Progenitor cell of endocrine pancreas (in vitro differentiated cells): ENCODE measurements at regions not wholly inside any gene's neighbourhood (a gene's known extent, or its start where the extent isn't known, plus 50 kb on each side); places are given as distances from the start of the nearest gene placed in this dataset.

Experiments
- DNase-seq: peaks from one replicate; pipeline ENCODE4 v3.0.0; 2021; ENCODE audit warnings: low spot score; ENCODE audit not compliant: unreplicated experiment
- H3K27ac Mint-ChIP-seq: 2 replicates; pipeline ENCODE4 v1.8.0; 2021; ENCODE audit warnings: mild to moderate bottlenecking, moderate library complexity, mixed read lengths
- H3K27me3 Mint-ChIP-seq: 2 replicates; pipeline ENCODE4 v1.8.0; 2021; ENCODE audit warnings: mixed read lengths
- H3K36me3 Mint-ChIP-seq: 2 replicates; pipeline ENCODE4 v1.8.0; 2022; ENCODE audit warnings: mixed read lengths; ENCODE audit not compliant: insufficient read depth
- H3K4me1 Mint-ChIP-seq: 2 replicates; pipeline ENCODE4 v1.8.0; 2021; ENCODE audit warnings: low read depth, mixed read lengths
- H3K4me3 Mint-ChIP-seq: 2 replicates; pipeline ENCODE4 v1.8.0; 2021; ENCODE audit warnings: low read depth, mild to moderate bottlenecking, moderate library complexity, mixed read lengths
- H3K9me3 Mint-ChIP-seq: 2 replicates; pipeline ENCODE4 v1.8.0; 2021; ENCODE audit warnings: low read depth, mixed read lengths
- TF ChIP-seq, protein P1 (sequence below): fragments of 200-600 bp; sonication (generic); IDR thresholded peaks from one replicate; pipeline ENCODE4 v1.5.0; 2021; ENCODE audit warnings: antibody characterized with exemption, mild to moderate bottlenecking; ENCODE audit not compliant: unreplicated experiment

DNA sequence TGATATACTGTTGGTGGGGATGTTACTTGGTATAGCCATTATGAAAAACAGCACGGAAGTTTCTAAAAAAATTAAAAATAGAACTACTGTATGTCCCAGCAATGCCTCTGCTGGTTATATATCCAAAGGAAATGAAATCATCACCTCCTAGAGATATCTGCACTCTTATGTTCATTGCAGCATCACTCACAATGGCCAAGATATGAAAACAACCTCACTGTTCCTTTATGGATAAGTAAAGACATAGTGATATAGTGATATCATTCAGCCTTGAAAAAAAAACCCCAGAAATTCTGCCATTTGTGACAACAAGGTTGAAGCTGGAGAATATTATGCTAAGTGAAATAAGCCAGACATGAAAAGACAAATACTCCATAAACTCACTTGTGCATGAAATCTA is 543.8 kb upstream of the SLIT2 start:
- no peak for DNase-seq
- H3K9me3 Mint-ChIP-seq: no peaks in the 10 kb centered on the region
- no peak overlapping the region for H3K27ac Mint-ChIP-seq
- TF ChIP-seq, protein P1, sequence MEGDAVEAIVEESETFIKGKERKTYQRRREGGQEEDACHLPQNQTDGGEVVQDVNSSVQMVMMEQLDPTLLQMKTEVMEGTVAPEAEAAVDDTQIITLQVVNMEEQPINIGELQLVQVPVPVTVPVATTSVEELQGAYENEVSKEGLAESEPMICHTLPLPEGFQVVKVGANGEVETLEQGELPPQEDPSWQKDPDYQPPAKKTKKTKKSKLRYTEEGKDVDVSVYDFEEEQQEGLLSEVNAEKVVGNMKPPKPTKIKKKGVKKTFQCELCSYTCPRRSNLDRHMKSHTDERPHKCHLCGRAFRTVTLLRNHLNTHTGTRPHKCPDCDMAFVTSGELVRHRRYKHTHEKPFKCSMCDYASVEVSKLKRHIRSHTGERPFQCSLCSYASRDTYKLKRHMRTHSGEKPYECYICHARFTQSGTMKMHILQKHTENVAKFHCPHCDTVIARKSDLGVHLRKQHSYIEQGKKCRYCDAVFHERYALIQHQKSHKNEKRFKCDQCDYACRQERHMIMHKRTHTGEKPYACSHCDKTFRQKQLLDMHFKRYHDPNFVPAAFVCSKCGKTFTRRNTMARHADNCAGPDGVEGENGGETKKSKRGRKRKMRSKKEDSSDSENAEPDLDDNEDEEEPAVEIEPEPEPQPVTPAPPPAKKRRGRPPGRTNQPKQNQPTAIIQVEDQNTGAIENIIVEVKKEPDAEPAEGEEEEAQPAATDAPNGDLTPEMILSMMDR: no peak
- H3K4me3 Mint-ChIP-seq: no peak overlapping the region
- H3K27me3 Mint-ChIP-seq: no peaks in the 10 kb centered on the region
- H3K36me3 Mint-ChIP-seq: no peaks in the 10 kb centered on the region
- no peaks in the 10 kb centered on the region for H3K4me1 Mint-ChIP-seq

DNA sequence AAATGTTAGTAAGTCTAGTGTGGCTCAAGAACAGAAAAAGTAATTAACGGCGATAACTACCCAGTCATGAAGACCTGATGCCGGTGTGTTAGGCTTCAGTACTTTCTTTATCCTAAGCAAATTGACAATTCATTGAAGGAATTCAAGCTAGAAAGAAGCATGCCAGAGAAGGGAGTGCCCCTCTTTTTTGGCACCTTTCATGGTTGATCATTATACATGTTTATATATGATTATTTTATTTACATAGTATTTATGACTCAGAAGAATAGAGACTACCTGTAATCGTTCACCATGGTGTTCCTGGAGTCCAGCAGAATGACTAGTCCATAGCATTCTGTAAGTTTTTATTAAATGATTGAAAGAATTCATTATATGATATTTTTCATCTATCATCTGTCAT is 548.3 kb upstream of the SLIT2 start:
- Mint-ChIP-seq H3K9me3 (peaks cover 9% of the 10 kb centered on the region), H3K36me3 (no peaks in the 10 kb centered on the region), H3K27ac (no peak overlapping the region), H3K27me3 (no peaks in the 10 kb centered on the region), H3K4me1 (no peaks in the 10 kb centered on the region), H3K4me3 (no peak overlapping the region)
- DNase-seq: no peak
- TF ChIP-seq, protein P1: no peak

DNA sequence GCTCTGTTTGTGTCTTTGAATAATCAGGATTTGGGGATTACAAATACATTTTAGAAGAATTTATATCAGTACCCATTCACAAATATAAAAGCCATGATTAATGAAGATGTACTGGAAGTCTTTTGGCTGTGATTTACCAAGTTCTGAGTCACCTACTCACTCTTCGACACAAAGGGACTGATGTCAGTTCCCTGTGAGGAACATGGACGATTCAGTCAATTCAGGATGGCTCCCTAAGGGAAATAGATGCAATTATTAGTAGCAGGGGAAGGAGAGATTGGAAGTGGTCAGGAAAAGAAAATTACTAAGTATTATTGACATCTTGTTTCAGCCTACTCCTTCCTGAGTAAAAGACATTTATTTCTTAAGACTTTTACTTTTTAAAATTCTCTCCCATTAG is 550.7 kb upstream of the SLIT2 start:
- no peaks in the 10 kb centered on the region for H3K27me3 Mint-ChIP-seq
- TF ChIP-seq, protein P1: no peak
- peaks cover 16% of the 10 kb centered on the region for H3K9me3 Mint-ChIP-seq
- H3K27ac Mint-ChIP-seq: no peak overlapping the region
- no peaks in the 10 kb centered on the region for H3K4me1 Mint-ChIP-seq
- no peak overlapping the region for H3K4me3 Mint-ChIP-seq
- no peak for DNase-seq
- no peaks in the 10 kb centered on the region for H3K36me3 Mint-ChIP-seq

DNA sequence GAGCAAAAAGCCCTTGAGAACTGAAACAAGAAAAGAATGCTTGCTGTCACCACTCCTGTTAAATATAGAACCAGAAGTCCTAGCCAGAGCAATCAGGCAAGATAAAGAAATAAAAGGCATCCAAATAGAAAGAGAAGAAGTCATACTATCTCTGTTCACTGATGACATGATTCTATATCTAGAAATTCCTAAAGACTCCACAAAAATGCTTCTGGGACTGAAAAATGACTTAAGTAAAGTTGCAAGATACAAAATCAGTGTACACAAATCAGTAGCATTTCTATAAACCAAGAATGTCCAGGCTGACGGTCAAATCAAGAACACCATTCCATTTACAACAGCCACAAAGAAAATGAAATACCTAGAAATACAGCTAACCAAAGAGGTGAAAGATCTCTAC is 552.7 kb upstream of the SLIT2 start:
- TF ChIP-seq, protein P1: no peak
- Mint-ChIP-seq H3K9me3 (peaks cover 16% of the 10 kb centered on the region), H3K4me1 (no peaks in the 10 kb centered on the region), H3K4me3 (no peak overlapping the region), H3K27ac (no peak overlapping the region), H3K27me3 (no peaks in the 10 kb centered on the region), H3K36me3 (no peaks in the 10 kb centered on the region)
- no peak for DNase-seq

DNA sequence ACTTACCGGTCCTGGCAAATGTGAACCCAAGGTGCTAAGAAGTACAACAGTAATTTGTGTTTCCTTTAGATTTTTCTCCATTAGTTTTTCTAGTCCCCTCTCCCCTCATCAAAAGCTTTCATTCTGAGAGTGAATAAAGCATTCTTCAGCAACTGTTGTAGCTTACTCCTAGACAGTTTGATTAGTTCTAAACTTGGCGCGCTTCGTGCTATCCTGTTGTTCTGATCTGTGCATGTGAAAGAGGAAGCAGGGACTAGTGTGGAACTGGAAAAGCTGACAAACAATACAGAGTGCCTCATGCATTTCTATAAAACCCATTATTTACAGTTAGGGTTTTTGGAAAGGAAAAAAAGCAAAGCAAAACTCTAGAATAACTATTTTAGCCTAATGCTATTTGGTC is 556.9 kb upstream of the SLIT2 start:
- TF ChIP-seq, protein P1: no peak

More for the DNA sequence above, 556.9 kb upstream of the SLIT2 start:
- Mint-ChIP-seq H3K9me3 (peaks cover 16% of the 10 kb centered on the region), H3K27me3 (no peaks in the 10 kb centered on the region), H3K4me1 (no peaks in the 10 kb centered on the region), H3K36me3 (no peaks in the 10 kb centered on the region), H3K4me3 (no peak overlapping the region), H3K27ac (no peak overlapping the region)
- no peak for DNase-seq
